H1 (cell line): ENCODE measurements at regions not wholly inside any gene's neighbourhood (a gene's known extent, or its start where the extent isn't known, plus 50 kb on each side); places are given as distances from the start of the nearest gene placed in this dataset.

Source experiments
- CHD2 ChIP-seq: IDR thresholded peaks from 2 replicates; pipeline ENCODE4 v1.6.1; 2012; ENCODE audit warnings: low read length, improper control_type of control experiment
- CHD7 ChIP-seq: fragments of 300-600 bp; sonication (generic); IDR thresholded peaks from 2 replicates; pipeline ENCODE4 v1.7.1; 2012; ENCODE audit warnings: low read length, moderate library complexity, mild to moderate bottlenecking, inconsistent platforms; ENCODE audit not compliant: insufficient replicate concordance
- NRF1 ChIP-seq: IDR thresholded peaks from 2 replicates; pipeline ENCODE4 v1.6.1; 2011; ENCODE audit warnings: mild to moderate bottlenecking, low read depth, low read length, improper control_type of control experiment
- PHF8 ChIP-seq: fragments of 200-600 bp; sonication (generic); conservative IDR thresholded peaks from 2 replicates; pipeline ENCODE4 v1.7.1; 2012; ENCODE audit warnings: low read depth, mild to moderate bottlenecking, inconsistent platforms, low read length, moderate library complexity
- RBBP5 ChIP-seq: IDR thresholded peaks from 2 replicates; pipeline ENCODE4 v1.7.1; 2012; ENCODE audit warnings: low read depth, mild to moderate bottlenecking, inconsistent platforms, low read length, moderate library complexity, borderline replicate concordance
- SIX5 ChIP-seq: IDR thresholded peaks from 2 replicates; pipeline ENCODE4 v1.6.1; 2011; ENCODE audit warnings: mild to moderate bottlenecking, low read depth, low read length
- TAF7 ChIP-seq: optimal IDR thresholded peaks from 2 replicates; pipeline ENCODE3; 2011; ENCODE audit warnings: low read depth, mild to moderate bottlenecking, inconsistent platforms, low read length, moderate library complexity, borderline replicate concordance
- TBP ChIP-seq: IDR thresholded peaks from 2 replicates; pipeline ENCODE4 v1.6.1; 2011; ENCODE audit warnings: low read depth, low read length, improper control_type of control experiment

GRCh38 chr4:17090063-17090462 is 191.6 kb upstream of the LDB2 start (continued):
- TF ChIP-seq CHD7: no peak
- no peak for TF ChIP-seq TAF7
- TF ChIP-seq PHF8: no peak
- TF ChIP-seq CHD2: no peak
- TF ChIP-seq TBP: no peak
- TF ChIP-seq NRF1: no peak
- no peak for TF ChIP-seq RBBP5
- no peak for TF ChIP-seq SIX5
- TF ChIP-seq, all 59 proteins: peak for 0
